Fibroblast of peridontal ligament (primary cell): ENCODE measurements at regions not wholly inside any gene's neighbourhood (a gene's known extent, or its start where the extent isn't known, plus 50 kb on each side); places are given as distances from the start of the nearest gene placed in this dataset.
"Not testable (repeated sequence)": the region's sequence is repeated elsewhere in the genome, so short reads cannot be mapped to it uniquely, and the experiment has no call there.

Experiments
- DNase-seq: peaks from one replicate; pipeline ENCODE4 v3.0.0-alpha.2; 2010; ENCODE audit errors: extremely low read depth

DNA sequence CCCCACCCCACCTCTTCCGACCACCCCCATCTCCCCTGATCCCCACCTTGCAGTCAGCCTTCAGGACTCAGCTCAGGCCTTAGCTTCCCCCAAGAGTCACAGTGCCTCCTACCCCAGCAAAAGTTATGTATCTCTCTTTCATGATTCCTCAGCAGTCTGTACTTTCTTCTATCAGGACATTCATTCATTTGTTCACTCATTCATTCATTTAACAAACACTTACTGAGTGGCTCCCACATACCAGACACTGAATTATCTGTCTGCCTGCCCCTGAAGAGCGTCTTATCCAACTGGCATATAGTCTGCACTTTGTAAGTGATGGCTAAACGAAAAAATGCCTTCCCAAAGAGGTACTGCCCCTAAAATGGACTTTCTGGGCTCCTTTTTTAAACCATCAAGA lies 114.4 kb upstream of the SLC35F3 start:
- no peak for DNase-seq

DNA sequence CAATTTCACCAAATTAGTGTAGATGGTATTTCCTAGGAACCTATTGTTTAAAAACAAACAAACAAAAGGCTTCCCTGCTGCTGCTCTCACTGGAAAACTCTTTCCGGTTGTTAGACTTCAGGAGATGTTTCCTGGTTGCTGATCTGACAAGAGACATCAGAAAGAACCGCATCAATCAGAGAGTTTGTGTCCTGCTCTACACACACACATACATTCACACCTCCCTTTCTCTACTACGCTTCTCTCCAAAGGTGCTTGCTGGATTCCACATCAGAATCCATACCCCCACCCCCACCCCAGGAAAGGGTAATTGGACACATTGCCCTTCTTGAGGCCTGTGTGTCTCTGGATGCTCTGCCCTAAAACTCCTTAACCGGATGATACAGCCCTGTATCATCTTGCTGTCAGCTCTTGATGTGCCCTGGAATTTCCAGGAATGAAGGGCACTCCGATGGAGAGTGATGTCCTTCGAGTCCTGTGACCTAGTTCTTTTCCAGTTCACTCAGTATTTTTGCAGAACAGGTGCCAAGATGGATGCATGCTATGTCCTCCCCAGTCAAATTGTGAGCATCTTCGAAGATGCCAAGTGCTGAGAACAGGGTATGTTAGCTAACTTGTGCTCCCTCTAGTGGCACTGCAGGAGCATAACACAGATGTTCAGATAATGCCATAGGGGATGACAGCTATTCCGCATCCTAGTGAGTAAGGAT lies 113.7 kb upstream of the SLC35F3 start:
- peak; percentile 44 for DNase-seq

DNA sequence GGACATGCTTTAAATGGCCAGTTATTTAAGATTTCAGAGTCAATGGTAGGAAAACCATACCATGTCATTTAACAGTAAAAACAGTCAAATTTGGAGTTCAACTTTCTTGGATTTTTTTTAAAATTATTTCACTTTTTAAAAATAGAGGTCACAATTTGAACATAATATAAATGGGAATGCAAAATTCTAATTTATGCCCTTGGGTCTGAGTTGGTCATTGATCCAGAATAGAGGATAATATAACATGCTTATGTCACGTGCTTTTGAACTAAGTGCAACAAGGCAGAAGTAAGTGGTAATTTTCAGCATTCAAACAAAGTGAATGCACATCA lies 113.1 kb upstream of the SLC35F3 start:
- DNase-seq = no peak

DNA sequence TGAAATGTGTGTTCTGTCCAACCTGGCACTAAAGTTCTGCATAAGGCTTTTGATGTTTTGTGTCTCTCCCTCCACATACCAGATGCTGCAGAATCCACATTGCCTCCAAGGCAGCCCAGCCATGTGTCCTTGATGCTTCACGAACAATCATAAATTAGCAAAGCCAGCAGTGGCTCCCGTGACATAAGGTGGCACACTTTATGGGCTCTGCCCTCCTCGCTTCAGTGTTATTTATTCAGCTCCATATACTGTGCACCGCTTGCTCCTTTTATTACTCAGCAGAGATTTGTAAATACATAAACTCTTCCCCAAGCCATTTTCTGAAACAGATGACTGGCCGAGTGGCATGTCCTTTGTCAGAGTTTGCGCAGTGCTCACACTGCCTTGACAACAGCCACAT lies 112.8 kb upstream of the SLC35F3 start:
- DNase-seq = no peak

DNA sequence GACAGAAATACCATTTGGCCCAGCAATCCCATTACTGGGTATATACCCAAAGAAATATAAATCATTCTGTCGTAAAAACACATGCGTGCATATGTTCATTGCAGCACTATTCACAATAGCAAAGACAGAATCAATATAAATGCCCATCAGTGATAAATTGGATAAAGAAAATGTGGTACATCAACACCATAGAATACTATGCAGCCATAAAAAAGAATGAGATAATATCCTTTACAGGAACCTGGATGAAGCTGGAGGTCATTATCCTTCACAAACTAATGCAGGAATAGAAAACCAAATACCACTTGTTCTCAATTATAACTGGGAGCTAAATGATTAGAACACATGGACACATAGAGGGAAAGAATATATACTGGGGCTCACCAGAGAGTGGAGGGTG lies 109.6 kb upstream of the SLC35F3 start:
- DNase-seq = no peak

DNA sequence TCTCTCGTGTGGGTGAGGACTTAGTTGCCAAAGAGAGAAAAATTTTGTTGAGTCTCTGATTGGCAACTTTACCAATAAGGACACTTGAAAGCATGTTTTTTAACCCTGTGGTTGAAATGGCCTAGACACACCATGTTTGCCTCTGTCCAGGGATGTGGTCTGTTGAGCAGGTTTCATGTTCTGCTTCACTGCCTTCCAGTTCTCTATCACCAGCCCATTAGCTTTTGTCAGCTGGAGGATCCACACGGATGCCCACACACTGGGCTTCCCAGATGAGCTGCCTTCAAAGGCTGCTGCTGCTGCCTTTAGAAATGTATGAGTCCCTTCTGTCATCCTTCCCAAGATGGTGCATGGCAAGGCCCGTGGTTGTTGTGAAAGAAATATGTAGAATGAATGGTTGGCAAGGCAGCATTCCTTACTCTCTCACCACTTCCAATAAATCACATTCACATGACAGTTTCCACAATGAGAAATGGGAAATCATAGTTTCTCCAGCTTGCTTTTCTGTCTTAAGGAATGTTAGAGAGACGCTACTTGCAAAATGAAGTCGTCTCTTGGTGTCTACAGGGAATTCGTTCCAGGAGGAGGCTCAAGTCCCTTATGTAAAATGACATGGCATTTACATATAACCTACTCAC lies 108.2 kb upstream of the SLC35F3 start:
- no peak for DNase-seq

DNA sequence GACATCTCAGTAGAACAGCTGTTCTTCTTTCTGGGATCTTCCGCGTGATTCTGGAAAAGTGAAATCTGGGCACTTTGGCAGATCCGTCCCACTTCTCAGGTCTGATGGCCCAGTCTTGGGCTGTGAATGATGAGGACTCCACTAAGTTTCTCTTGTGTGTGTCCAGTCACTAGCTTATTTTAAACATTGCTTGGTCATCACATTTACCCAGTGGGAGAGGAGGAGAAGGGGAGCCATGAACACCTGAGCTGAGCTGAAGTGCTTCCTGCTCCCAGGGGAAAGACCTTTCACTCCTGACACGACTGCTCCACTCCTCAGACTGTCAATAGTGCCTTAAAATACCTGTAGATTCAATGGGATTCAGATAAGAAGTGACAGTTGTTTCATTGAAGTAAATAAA lies 101.9 kb upstream of the SLC35F3 start:
- no peak for DNase-seq

DNA sequence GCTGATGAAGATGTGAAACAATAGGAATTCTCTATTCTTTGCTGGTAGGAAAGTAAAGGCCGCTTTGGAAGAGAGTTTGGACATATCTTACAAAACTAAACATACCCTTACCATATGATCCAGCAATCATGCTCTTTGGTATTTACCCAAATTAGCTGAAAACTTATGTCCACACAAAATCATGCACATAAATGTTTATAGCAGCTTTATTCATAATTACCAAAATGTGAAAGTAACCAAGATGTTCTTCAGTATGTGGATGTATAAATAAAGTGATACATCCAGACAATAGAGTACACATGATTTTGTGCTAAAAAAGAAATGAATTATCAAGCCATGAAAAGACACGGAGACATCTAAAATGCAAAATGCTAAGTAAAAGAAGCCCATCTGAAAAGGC lies 98.7 kb upstream of the SLC35F3 start:
- no peak for DNase-seq

DNA sequence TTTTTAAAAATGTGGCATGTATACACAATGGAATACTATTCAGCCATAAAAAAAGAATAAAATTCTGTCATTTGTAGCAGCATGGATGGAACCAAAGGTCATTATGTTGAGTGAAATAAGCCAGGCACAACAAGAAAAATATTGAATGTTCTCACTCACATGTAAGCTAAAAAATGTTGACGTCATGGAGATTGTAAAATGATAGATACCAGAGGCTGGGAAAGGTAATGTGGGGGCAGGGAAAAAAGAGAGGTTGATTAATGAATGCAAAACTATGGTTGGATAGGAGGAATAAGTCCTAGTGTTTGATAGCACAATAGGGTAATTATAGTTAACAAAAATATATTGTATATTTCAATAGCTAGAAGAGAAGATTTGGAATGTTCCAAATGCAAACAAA lies 89.1 kb upstream of the SLC35F3 start:
- DNase-seq = no peak

DNA sequence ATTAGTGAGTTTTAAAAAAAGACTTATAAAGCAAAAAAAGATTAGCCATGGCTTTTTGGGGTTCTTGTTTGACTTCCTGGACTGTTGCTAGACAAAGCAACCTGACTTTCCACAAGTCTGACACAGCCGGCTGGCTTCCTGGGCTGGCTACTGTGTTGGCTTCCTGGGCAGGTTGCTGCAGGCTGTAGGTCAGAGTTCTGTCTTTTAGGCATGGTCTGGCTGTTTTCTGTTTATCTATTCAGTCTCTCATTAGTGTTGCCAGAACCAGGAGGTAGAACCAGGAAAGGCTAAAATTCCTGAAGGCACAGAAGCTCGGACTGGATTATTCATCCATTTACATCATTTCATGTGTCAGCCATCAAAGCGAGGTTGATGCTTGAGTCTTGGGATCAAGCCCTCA lies 88.6 kb upstream of the SLC35F3 start:
- no peak for DNase-seq

DNA sequence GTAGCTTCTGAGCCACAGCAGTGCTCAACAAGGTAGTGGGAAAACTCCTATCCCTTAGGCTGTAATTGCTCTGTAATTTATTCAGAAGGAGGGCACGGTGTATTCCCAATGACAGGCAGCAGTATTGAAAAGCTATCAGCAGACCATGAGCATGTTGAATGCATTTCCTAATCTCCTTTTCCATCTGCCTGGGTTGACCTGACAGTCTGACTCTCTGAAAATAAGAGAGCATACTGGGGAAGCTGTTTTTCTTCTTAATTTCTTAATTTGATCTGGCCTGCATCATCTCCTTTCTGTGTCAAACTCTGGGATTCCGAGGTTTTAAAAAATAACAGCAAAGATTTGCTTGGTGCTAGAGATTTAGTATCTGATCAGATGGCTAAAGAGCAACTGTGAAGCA lies 88.1 kb upstream of the SLC35F3 start:
- DNase-seq = no peak

DNA sequence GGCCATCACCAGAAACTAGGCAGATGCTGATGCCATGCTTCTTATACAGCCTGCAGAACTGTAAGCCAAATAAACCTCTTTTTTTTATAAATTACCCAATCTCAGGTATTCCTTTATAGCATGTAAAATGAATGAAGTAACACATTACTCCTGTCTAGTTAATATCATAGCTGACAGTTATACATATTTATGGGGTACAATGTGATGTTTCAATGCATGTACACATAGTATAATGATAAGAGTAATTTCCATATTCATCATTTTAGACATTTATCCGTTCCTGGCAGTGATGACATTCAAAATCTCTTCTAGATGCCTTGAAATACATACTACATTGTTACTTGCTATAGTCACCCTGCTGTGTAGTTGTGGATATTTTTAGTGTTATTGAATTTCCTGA lies 85.4 kb upstream of the SLC35F3 start:
- no peak for DNase-seq

DNA sequence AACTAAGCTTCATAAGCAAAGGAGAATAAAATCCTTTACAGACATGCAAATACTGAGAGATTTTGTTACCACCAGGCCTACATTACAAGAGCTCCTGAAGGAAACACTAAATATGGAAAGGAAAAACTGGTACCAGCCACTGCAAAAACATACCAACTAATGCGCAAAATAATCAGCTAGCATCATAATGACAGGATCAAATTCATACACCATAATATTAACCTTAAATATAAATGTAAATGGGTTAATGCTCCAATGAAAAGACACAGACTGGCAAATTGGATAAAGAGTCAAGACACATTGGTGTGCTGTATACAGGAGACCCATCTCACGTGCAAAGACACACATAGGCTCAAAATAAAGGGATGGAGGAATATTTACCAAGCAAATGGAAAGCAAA lies 80.3 kb upstream of the SLC35F3 start:
- not testable (repeated sequence) for DNase-seq

DNA sequence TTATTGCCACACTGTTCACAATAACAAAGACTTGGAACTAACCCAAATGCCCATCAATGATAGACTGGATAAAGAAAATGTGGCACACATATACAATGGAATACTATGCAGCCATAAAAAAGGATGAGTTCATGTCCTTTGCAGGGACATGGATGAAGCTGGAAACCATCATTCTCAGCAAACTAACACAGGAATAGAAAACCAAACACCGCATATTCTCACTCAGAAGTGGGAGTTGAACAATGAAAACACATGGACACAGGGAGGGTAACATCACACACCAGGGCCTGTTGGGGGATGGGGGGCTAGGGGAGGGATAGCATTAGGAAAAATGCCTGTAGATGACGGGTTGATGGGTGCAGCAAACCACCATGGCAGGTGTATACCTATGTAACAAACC lies 76.5 kb upstream of the SLC35F3 start:
- DNase-seq = not testable (repeated sequence)

DNA sequence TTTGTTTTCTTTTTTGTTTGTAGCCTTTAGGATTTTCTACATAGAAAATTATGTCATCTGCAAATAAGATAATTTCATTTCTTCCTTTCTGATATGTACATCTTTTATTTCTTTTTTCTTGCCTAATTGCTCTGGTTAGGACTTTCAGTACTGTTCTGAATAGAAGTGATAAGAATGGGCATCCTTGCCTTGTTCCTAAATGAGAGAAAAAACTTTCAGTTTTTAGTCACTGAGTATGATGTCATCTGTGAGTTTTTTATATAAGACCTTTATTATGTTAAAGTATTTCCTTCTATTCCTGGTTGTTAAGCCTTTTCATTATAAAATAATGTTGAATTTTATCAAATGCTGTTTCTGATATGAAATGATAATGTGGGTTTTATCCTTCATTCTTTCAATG lies 76.0 kb upstream of the SLC35F3 start:
- DNase-seq = no peak

DNA sequence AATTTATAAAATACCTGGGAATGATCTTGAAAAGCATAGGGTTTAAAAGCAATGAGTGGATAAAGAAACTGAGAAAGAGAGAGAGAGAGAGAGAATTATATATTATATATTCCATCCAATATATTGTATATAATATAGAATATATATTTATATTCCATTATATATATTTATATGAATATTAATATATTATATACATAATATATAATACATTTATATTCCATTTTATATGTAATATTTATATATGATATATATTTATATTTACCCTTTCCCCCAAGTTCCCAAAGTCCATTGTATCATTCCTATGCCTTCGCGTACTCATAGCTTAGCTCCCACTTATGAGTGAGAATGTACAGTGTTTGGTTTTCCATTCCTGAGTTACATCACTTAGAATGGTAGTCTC lies 69.9 kb upstream of the SLC35F3 start:
- DNase-seq = no peak

DNA sequence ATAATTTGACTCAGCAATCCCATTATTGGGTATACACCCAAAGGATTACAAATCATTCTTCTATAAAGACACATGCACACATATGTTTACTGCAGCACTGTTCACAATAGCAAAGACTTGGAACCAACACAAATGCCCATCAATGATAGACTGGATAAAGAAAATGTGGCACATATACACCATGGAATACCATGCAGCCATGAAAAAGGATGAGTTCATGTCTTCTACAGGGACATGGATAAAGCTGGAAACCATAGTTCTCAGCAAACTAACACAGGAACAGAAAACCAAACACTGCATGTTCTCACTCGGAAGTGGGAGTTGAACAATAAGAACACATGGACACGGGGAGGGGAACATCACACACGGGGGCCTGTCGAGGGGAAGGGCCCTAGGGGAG lies 66.3 kb upstream of the SLC35F3 start:
- DNase-seq = not testable (repeated sequence)

DNA sequence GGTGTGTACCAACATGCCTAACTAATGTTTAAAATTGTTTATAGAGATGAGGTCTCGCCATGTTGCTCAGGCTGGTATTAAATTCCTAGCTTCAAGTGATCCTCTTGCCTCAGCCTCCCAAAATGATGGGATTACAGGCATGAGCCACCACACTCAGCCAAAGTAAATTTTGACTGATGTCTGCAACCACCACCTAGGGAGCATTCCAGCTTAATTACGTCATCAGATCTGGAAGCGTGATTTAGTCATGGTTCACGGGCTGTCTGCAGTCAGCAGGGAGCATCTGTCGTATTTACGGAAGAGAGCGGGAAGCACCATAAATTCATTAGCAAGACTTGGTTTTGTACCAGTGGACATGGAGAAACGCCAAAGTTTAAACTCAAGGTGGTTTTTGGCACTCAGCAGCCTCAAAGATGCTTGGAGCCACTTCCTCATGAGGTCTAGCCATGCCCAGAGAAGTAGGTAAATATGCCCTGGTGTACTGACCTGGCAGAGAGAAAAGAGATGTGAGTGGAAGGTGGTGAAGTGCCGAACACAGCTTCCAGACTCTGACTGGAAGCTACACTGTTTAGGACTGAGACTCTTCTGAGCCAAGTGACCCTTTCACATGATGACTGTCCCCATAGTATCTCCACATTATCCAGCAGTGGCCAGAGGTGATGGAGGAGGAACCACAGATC lies 60.8 kb upstream of the SLC35F3 start:
- DNase-seq = no peak

DNA sequence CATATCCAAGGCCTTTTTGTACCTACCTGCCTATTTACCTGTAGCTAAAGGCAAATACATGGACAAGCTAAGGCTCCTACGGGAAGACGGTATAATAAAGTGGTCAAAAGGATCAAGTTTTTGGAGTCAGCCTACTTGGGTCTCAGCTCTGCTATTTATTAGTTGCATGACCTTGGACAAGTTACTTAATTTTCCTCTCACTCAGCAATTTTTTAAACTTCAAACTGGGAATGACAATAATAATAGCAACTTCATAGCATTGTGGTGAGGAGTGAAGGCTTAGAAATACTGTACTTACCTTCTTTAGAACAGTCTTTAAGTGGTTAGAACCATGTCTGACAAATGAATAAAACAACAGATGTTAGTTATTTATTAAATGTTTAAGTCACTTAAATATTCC lies 60.2 kb upstream of the SLC35F3 start:
- DNase-seq = no peak

DNA sequence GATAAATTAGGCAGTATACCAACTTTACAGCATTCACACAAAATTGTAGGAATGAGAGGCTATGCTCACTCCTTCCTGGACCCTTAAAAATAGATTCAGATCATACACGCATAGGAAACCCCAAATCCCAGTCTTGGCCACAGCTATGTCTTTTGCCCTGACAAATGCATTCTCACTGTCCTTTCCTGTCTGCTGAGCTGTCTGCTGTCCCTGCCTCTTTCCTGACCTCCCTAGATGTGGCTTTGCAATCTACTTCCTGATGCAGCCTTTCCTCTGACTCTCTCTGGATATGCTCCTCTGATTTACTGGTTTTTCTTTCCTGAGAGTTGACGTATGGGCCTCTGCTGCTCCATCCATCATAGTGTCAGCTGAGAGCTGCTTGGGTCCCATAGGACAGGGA lies 59.8 kb upstream of the SLC35F3 start:
- no peak for DNase-seq
